Tibial nerve (tissue), 4 donors: ENCODE measurements at regions not wholly inside any gene's neighbourhood (a gene's known extent, or its start where the extent isn't known, plus 50 kb on each side); places are given as distances from the start of the nearest gene placed in this dataset.

ENCODE experiments used
- EP300 ChIP-seq, 2 donors: sonication (generic); formaldehyde crosslinking; IDR thresholded peaks; one replicate each; pipeline ENCODE4 v1.6.1; 2017; ENCODE audit warnings: antibody characterized with exemption in 2 of 2, mild to moderate bottlenecking in 1 of 2
- TF ChIP-seq, protein P1 (sequence below), 5 experiments: fragments of 200-600 bp in 3 of 5; fragments of 450-650 bp in 2 of 5; sonication (generic) in 3 of 5; IDR thresholded peaks; one replicate each; pipeline ENCODE4 v1.5.1; 2016 to 2019; ENCODE audit warnings: antibody characterized with exemption in 5 of 5, mild to moderate bottlenecking in 3 of 5, moderate library complexity in 2 of 5

DNA sequence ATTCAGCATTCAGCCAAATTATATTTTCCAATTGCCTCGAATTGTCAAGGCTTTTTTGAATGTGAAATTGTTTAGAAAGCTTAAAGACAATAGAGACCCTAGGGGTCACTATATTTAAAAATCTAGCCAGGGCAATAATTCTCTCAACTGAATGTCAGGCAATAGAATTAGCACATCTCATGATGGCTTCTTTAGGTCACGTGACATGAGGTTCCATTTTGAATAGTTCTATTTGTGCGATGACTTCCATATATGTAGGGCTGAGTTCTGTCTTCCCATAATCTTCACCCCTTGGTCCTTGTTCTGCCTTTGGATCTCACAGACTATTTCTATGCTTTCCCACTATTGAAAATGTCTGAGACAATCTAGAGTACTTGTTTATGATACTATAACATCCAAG, 527.7 kb upstream of the KIRREL3 start:
- TF ChIP-seq, protein P1, sequence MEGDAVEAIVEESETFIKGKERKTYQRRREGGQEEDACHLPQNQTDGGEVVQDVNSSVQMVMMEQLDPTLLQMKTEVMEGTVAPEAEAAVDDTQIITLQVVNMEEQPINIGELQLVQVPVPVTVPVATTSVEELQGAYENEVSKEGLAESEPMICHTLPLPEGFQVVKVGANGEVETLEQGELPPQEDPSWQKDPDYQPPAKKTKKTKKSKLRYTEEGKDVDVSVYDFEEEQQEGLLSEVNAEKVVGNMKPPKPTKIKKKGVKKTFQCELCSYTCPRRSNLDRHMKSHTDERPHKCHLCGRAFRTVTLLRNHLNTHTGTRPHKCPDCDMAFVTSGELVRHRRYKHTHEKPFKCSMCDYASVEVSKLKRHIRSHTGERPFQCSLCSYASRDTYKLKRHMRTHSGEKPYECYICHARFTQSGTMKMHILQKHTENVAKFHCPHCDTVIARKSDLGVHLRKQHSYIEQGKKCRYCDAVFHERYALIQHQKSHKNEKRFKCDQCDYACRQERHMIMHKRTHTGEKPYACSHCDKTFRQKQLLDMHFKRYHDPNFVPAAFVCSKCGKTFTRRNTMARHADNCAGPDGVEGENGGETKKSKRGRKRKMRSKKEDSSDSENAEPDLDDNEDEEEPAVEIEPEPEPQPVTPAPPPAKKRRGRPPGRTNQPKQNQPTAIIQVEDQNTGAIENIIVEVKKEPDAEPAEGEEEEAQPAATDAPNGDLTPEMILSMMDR (IDR thresholded peaks at IDR 0.05): no peak
- TF ChIP-seq EP300 (IDR thresholded peaks at IDR 0.05): no peak
